H9 (cell line): ENCODE measurements at regions not wholly inside any gene's neighbourhood (a gene's known extent, or its start where the extent isn't known, plus 50 kb on each side); places are given as distances from the start of the nearest gene placed in this dataset.

Source experiments
- DNase-seq: peaks from one replicate; pipeline ENCODE4 v3.0.0-alpha.2; 2017
- H2AFZ ChIP-seq: one replicate; pipeline ENCODE4 v1.6.1; 2013; ENCODE audit warnings: mild to moderate bottlenecking, low read length, control low read depth, moderate library complexity
- H2AK5ac ChIP-seq: 2 replicates; pipeline ENCODE4 v1.6.1; 2013; ENCODE audit warnings: low read length, control low read depth, mixed read lengths; ENCODE audit not compliant: insufficient read length
- H2BK120ac ChIP-seq: one replicate; pipeline ENCODE4 v1.6.1; 2013; ENCODE audit warnings: low read depth, mild to moderate bottlenecking, low read length, control low read depth, inconsistent platforms; ENCODE audit not compliant: poor library complexity, severe bottlenecking
- H2BK12ac ChIP-seq: 2 replicates; pipeline ENCODE4 v1.6.1; 2013; ENCODE audit warnings: low read length, control low read depth, mixed read lengths, low read depth; ENCODE audit not compliant: insufficient read length
- H2BK15ac ChIP-seq: 2 replicates; pipeline ENCODE4 v1.6.1; 2013; ENCODE audit warnings: low read depth, low read length, control low read depth
- H2BK20ac ChIP-seq: one replicate; pipeline ENCODE4 v1.6.1; 2013; ENCODE audit warnings: low read depth, mild to moderate bottlenecking, low read length, control low read depth, inconsistent platforms; ENCODE audit not compliant: poor library complexity, severe bottlenecking
- H2BK5ac ChIP-seq: 2 replicates; pipeline ENCODE4 v1.6.1; 2013; ENCODE audit warnings: low read length, control low read depth, mixed read lengths; ENCODE audit not compliant: insufficient read length
- H3K14ac ChIP-seq: 2 replicates; pipeline ENCODE4 v1.6.1; 2013; ENCODE audit warnings: low read length, control low read depth; ENCODE audit not compliant: insufficient read depth
- H3K18ac ChIP-seq: 2 replicates; pipeline ENCODE4 v1.6.1; 2013; ENCODE audit warnings: low read depth, mild to moderate bottlenecking, mixed read lengths, low read length, control low read depth; ENCODE audit not compliant: insufficient read length
- H3K23ac ChIP-seq: 2 replicates; pipeline ENCODE4 v1.6.1; 2013; ENCODE audit warnings: low read length, control low read depth, mixed read lengths, low read depth; ENCODE audit not compliant: insufficient read length
- H3K23me2 ChIP-seq: 2 replicates; pipeline ENCODE4 v1.6.1; 2013; ENCODE audit warnings: low read depth, mild to moderate bottlenecking, mixed read lengths, low read length, control low read depth; ENCODE audit not compliant: insufficient read length, poor library complexity, severe bottlenecking
- H3K27ac ChIP-seq: 2 replicates; pipeline ENCODE4 v1.5.1; 2013; ENCODE audit warnings: low read length, control low read depth, mixed read lengths, low read depth; ENCODE audit not compliant: insufficient read length
- H3K27me3 ChIP-seq: 2 replicates; pipeline ENCODE4 v1.6.1; 2013; ENCODE audit warnings: low read length, control low read depth, inconsistent platforms; ENCODE audit not compliant: insufficient read depth
- H3K4ac ChIP-seq: 2 replicates; pipeline ENCODE4 v1.6.1; 2013; ENCODE audit warnings: low read depth, mild to moderate bottlenecking, control low read depth, inconsistent platforms, low read length, moderate library complexity
- H3K4me1 ChIP-seq: 2 replicates; pipeline ENCODE4 v1.6.1; 2013; ENCODE audit warnings: low read length, control low read depth, inconsistent platforms; ENCODE audit not compliant: insufficient read depth
- H3K4me2 ChIP-seq: 2 replicates; pipeline ENCODE4 v1.6.1; 2013; ENCODE audit warnings: low read length, control low read depth, mixed read lengths; ENCODE audit not compliant: insufficient read length, insufficient read depth
- H3K56ac ChIP-seq: 2 replicates; pipeline ENCODE4 v1.6.1; 2013; ENCODE audit warnings: low read depth, mild to moderate bottlenecking, mixed read lengths, low read length, control low read depth; ENCODE audit not compliant: insufficient read length
- H3K79me1 ChIP-seq: 2 replicates; pipeline ENCODE4 v1.6.1; 2013; ENCODE audit warnings: low read depth, mild to moderate bottlenecking, moderate library complexity, low read length, control low read depth, inconsistent platforms; ENCODE audit not compliant: insufficient read depth, poor library complexity, severe bottlenecking
- H3K79me2 ChIP-seq: 2 replicates; pipeline ENCODE4 v1.6.1; 2013; ENCODE audit warnings: low read length, control low read depth, inconsistent platforms; ENCODE audit not compliant: insufficient read depth
- H3K9ac ChIP-seq: 2 replicates; pipeline ENCODE4 v1.6.1; 2013; ENCODE audit warnings: low read length, control low read depth, mixed read lengths; ENCODE audit not compliant: insufficient read length; ENCODE audit errors: extremely low read depth
- H3K9me3 ChIP-seq: one replicate; pipeline ENCODE4 v1.6.1; 2013; ENCODE audit warnings: low read depth, low read length, inconsistent platforms; ENCODE audit not compliant: control insufficient read depth
- H3T11ph ChIP-seq: one replicate; pipeline ENCODE4 v1.6.1; 2013; ENCODE audit warnings: mild to moderate bottlenecking, low read length, control low read depth, inconsistent platforms
- H4K20me1 ChIP-seq: one replicate; pipeline ENCODE4 v1.6.1; 2013; ENCODE audit not compliant: control insufficient read depth, insufficient read length, insufficient read depth
- H4K5ac ChIP-seq: 2 replicates; pipeline ENCODE4 v1.6.1; 2013; ENCODE audit warnings: low read depth, mild to moderate bottlenecking, mixed read lengths, low read length, control low read depth; ENCODE audit not compliant: insufficient read length
- H4K8ac ChIP-seq: replicated peaks from 2 replicates; pipeline ENCODE4 v1.6.1; 2013; ENCODE audit warnings: low read length, control low read depth, mixed read lengths, low read depth; ENCODE audit not compliant: insufficient read length
- H4K91ac ChIP-seq: 2 replicates; pipeline ENCODE4 v1.6.1; 2013; ENCODE audit warnings: low read depth, mild to moderate bottlenecking, moderate library complexity, mixed read lengths, low read length, control low read depth; ENCODE audit not compliant: insufficient read length
- H3K27ac Mint-ChIP-seq, 3 experiments: 2 replicates in 2 of 3; 3 replicates in 1 of 3; pipeline ENCODE4 v1.8.0; 2020 to 2021; ENCODE audit warnings: mixed read lengths in 3 of 3, mild to moderate bottlenecking in 1 of 3, moderate library complexity in 1 of 3
- H3K27me3 Mint-ChIP-seq: 2 replicates; pipeline ENCODE4 v1.8.0; 2021; ENCODE audit warnings: low read depth, mild to moderate bottlenecking, moderate library complexity, mixed read lengths
- H3K36me3 Mint-ChIP-seq, 3 experiments: 2 replicates in 2 of 3; 3 replicates in 1 of 3; pipeline ENCODE4 v1.8.0; 2020 to 2021; ENCODE audit warnings: low read depth in 3 of 3, mixed read lengths in 3 of 3; ENCODE audit not compliant: insufficient read depth in 1 of 3
- H3K4me1 Mint-ChIP-seq, 2 experiments: 2 replicates each; pipeline ENCODE4 v1.8.0; 2020; ENCODE audit warnings: mixed read lengths in 2 of 2
- H3K4me3 Mint-ChIP-seq, 2 experiments: 2 replicates in 1 of 2; 3 replicates in 1 of 2; pipeline ENCODE4 v1.8.0; 2020 to 2021; ENCODE audit warnings: mild to moderate bottlenecking in 2 of 2, mixed read lengths in 2 of 2, moderate library complexity in 1 of 2
- H3K9me3 Mint-ChIP-seq, 2 experiments: 2 replicates in 1 of 2; 3 replicates in 1 of 2; pipeline ENCODE4 v1.8.0; 2020; ENCODE audit warnings: mild to moderate bottlenecking in 2 of 2, mixed read lengths in 2 of 2, moderate library complexity in 1 of 2
- WGBS: extraction: QIAGEN DNeasy Blood & Tissue Kit; methylation state at CpG from one replicate; pipeline ENCODE4 v1.1.7; 2013; ENCODE audit warnings: missing lambda C conversion rate, low lambda C conversion rate, mixed read lengths; ENCODE audit not compliant: insufficient read length; ENCODE audit errors: extremely low coverage; 5-methylcytosine and 5-hydroxymethylcytosine counted together
- TF ChIP-seq, protein P1 (sequence below): fragments of 200-600 bp; sonication (generic); conservative IDR thresholded peaks from 3 replicates; pipeline ENCODE4 v1.8.0; 2021; ENCODE audit warnings: antibody characterized with exemption, mild to moderate bottlenecking

- Mint-ChIP-seq H3K27me3 (peaks cover 15% of the 10 kb centered on the region), H3K4me1 (peaks cover 10 to 14% of the 10 kb centered on the region in 2 experiments; a peak in 3 of 4 replicates), H3K9me3 (peaks cover 5 to 8% of the 10 kb centered on the region in 2 experiments; a peak in 4 of 5 replicates), H3K4me3 (no peak overlapping the region), H3K36me3 (no peaks in the 10 kb centered on the region; a peak in 2 of 7 replicates), H3K27ac (no peak overlapping the region)
- H2BK20ac ChIP-seq: no peak overlapping the region
- H2BK12ac ChIP-seq: no peak overlapping the region
- no peak overlapping the region for H3T11ph ChIP-seq
- no peaks in the 10 kb centered on the region for H3K27me3 ChIP-seq
- no peaks in the 10 kb centered on the region for H3K23me2 ChIP-seq
- H3K4me1 ChIP-seq: no peaks in the 10 kb centered on the region; the same call in 1 of the 2 replicates
- no peak overlapping the region for H3K4ac ChIP-seq
- no peaks in the 10 kb centered on the region for H4K20me1 ChIP-seq
- H2AK5ac ChIP-seq: no peak overlapping the region
- no peaks in the 10 kb centered on the region for H3K79me1 ChIP-seq
- H3K56ac ChIP-seq: no peak overlapping the region
- no peak overlapping the region for H3K18ac ChIP-seq
- H3K9ac ChIP-seq: no peak overlapping the region
- no peak for DNase-seq
- H2BK120ac ChIP-seq: no peak overlapping the region
- no peak overlapping the region for H4K91ac ChIP-seq
- H3K79me2 ChIP-seq: no peaks in the 10 kb centered on the region
- TF ChIP-seq, protein P1, sequence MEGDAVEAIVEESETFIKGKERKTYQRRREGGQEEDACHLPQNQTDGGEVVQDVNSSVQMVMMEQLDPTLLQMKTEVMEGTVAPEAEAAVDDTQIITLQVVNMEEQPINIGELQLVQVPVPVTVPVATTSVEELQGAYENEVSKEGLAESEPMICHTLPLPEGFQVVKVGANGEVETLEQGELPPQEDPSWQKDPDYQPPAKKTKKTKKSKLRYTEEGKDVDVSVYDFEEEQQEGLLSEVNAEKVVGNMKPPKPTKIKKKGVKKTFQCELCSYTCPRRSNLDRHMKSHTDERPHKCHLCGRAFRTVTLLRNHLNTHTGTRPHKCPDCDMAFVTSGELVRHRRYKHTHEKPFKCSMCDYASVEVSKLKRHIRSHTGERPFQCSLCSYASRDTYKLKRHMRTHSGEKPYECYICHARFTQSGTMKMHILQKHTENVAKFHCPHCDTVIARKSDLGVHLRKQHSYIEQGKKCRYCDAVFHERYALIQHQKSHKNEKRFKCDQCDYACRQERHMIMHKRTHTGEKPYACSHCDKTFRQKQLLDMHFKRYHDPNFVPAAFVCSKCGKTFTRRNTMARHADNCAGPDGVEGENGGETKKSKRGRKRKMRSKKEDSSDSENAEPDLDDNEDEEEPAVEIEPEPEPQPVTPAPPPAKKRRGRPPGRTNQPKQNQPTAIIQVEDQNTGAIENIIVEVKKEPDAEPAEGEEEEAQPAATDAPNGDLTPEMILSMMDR: no peak
- no CpG with 5 or more reads among the region's 2 CpGs for WGBS
- no peak overlapping the region for H4K5ac ChIP-seq
- no peak overlapping the region for H2BK15ac ChIP-seq
- H4K8ac ChIP-seq: no peak overlapping the region
- no peak overlapping the region for H2AFZ ChIP-seq
- no peak overlapping the region for H2BK5ac ChIP-seq
- H3K14ac ChIP-seq: no peak overlapping the region
- H3K4me2 ChIP-seq: no peak overlapping the region
- H3K23ac ChIP-seq: no peak overlapping the region
- no peaks in the 10 kb centered on the region for H3K9me3 ChIP-seq
- H3K27ac ChIP-seq: no peak overlapping the region
These were observed 608.1 kb downstream of the TYW1 start for GRCh38 chr7:67604461-67605386.
